ENCODE measurements at regions not wholly inside any gene's neighbourhood (a gene's known extent, or its start where the extent isn't known, plus 50 kb on each side); places are given as distances from the start of the nearest gene placed in this dataset.

DNA sequence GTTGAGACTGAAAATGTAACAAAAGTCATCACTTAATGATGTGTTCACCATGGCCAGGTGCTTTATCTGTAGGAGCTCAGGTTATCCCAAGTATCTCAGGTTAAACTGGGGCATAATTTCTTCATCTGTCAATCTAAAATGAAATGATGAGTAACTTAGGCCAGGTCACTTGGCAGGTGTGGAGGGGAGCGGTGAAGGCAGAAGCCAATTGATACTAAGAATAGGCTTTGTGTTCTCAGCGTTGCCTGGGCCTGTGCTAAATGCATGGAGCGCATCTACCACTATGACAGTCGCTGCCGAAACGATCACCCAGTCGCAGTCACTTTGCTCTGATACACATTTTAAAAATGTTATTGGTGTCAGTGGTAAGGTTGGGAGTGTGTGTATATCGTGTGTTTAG, 91.6 kb downstream of the FGF9 start:
- no peaks in the 10 kb centered on the region for H3K9me3 ChIP-seq
- ATAC-seq (no peak), FAIRE-seq (no peak), DNase-seq (no peak)
- TF ChIP-seq, protein P1, sequence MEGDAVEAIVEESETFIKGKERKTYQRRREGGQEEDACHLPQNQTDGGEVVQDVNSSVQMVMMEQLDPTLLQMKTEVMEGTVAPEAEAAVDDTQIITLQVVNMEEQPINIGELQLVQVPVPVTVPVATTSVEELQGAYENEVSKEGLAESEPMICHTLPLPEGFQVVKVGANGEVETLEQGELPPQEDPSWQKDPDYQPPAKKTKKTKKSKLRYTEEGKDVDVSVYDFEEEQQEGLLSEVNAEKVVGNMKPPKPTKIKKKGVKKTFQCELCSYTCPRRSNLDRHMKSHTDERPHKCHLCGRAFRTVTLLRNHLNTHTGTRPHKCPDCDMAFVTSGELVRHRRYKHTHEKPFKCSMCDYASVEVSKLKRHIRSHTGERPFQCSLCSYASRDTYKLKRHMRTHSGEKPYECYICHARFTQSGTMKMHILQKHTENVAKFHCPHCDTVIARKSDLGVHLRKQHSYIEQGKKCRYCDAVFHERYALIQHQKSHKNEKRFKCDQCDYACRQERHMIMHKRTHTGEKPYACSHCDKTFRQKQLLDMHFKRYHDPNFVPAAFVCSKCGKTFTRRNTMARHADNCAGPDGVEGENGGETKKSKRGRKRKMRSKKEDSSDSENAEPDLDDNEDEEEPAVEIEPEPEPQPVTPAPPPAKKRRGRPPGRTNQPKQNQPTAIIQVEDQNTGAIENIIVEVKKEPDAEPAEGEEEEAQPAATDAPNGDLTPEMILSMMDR (IDR thresholded peaks at IDR 0.05) = no peak
- WGBS, 2 donors = 83 to 87% methylated on average over 8 of the region's 8 CpGs
- no peaks in the 10 kb centered on the region for H3K4me1 ChIP-seq
- intact Hi-C loops (cut with DNase I) = no loop called here
- H3K36me3 ChIP-seq = no peaks in the 10 kb centered on the region
- no peaks in the 10 kb centered on the region for H3K27me3 ChIP-seq
- H3K4me3 ChIP-seq = no peak overlapping the region
- no peak overlapping the region for H3K27ac ChIP-seq

DNA sequence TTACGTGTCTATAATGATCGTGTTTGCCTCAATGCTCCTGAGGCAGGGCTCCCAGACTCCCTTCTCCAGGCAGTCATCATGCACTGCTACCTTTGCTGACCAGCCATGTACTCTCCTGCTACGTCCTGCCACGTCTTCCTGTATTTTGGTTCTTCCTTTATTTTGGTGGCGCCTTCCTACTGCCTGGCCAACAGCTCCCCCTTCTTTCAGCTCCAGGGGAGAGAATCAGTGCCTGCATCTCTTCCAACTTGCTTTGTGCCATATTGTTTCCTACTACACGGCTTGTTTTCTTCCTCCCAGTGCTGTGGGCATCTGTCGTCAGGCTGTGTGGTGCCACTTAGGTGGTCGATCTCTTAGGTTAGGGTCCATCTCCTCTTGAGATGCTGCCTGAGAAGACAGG, 96.2 kb downstream of the FGF9 start:
- Histone ChIP-seq H3K9me3 (no peaks in the 10 kb centered on the region), H3K27ac (no peak overlapping the region), H3K36me3 (no peaks in the 10 kb centered on the region), H3K4me3 (no peak overlapping the region), H3K4me1 (peaks cover 0 to 5% (median 0%) of the 10 kb centered on the region in 3 donors), H3K27me3 (no peaks in the 10 kb centered on the region)
- DNase-seq (no peak), ATAC-seq (no peak), FAIRE-seq (no peak)
- intact Hi-C loops (cut with DNase I) = no loop called here
- TF ChIP-seq, protein P1 (IDR thresholded peaks at IDR 0.05) = no peak
- 71 to 82% methylated on average over 8 of the region's 8 CpGs for WGBS, 2 donors

DNA sequence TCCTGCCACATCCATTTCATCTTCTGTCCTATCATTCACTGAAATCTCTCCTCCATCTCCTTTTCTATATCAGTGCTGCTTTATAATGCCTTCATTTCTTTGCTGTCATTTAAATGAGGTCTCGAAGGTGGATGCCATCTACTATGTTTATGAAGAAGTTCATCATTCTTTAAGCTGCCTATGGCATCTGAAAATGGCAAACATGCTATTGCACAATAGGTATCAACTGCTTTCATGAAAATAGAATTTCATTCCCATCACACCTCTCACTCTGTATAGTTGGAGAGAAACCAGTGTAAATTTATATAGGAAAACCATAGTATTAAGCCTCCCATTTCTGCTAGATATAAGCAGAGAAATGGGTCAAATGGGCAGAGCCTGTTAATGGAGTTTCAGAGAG, 100.2 kb downstream of the FGF9 start:
- H3K4me3 ChIP-seq = no peak overlapping the region
- H3K4me1 ChIP-seq = peaks cover 0 to 5% (median 0%) of the 10 kb centered on the region in 3 donors
- intact Hi-C loops (cut with DNase I) = no loop called here
- TF ChIP-seq, protein P1 (IDR thresholded peaks at IDR 0.05) = no peak
- WGBS, 2 donors = 43 to 67% methylated on average over 1 of the region's 1 CpG
- no peaks in the 10 kb centered on the region for H3K9me3 ChIP-seq
- no peak for FAIRE-seq
- H3K36me3 ChIP-seq = no peaks in the 10 kb centered on the region
- H3K27me3 ChIP-seq = no peaks in the 10 kb centered on the region
- no peak for ATAC-seq
- DNase-seq = no peak
- H3K27ac ChIP-seq = no peak overlapping the region

DNA sequence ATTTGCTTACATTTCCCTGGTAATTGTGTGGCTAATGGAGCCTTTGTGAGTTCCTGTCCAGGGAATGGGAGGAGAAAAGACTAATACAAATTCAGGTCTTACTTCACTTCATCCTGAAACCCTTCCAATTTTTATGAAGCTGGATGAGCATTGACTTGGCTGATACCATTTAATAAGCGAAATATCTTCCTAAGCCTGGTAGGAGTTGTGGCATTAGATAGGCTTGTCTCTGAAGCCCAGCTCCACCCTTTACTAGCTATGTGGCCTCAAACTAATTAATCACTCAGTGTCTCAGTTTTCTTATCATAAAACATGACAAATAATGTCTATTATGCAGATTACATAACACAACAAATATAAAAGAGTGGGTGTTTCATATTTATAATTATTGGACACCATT, 106.3 kb downstream of the FGF9 start:
- WGBS, 2 donors = 54 to 75% methylated on average over 1 of the region's 1 CpG
- no peak for FAIRE-seq
- Histone ChIP-seq H3K4me1 (no peaks in the 10 kb centered on the region), H3K36me3 (no peaks in the 10 kb centered on the region), H3K27me3 (no peaks in the 10 kb centered on the region), H3K9me3 (no peaks in the 10 kb centered on the region), H3K27ac (no peak overlapping the region), H3K4me3 (no peak overlapping the region)
- intact Hi-C loops (cut with DNase I) = no loop called here
- TF ChIP-seq, protein P1 (IDR thresholded peaks at IDR 0.05) = no peak
- no peak for DNase-seq
- no peak for ATAC-seq

DNA sequence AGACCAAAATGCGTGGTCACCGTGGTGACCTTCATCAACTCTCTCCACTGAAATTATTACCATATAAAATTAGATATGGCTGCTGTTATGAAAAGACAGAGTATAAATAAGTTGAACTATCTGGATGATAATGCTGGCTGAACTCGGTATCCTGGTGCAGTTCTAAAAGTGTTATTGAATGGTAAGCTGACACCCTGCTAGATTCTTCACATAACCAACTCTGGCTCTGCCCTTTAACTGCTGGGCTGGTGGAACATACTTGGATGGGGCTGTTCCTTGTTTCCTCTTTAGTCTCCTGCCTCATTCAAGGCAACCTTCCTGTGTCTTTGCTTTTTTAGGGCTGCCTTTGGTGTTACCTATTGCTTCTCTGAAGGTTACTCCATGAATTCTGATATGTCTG, 106.9 kb downstream of the FGF9 start:
- intact Hi-C loops (cut with DNase I) = no loop called here
- DNase-seq = no peak
- Histone ChIP-seq H3K36me3 (no peaks in the 10 kb centered on the region), H3K4me3 (no peak overlapping the region), H3K9me3 (no peaks in the 10 kb centered on the region), H3K27me3 (no peaks in the 10 kb centered on the region), H3K4me1 (no peaks in the 10 kb centered on the region), H3K27ac (no peak overlapping the region)
- FAIRE-seq = no peak
- no peak for ATAC-seq
- WGBS, 2 donors = 69 to 73% methylated on average over 3 of the region's 3 CpGs
- TF ChIP-seq, protein P1 (IDR thresholded peaks at IDR 0.05) = no peak
